ENCODE measurements at regions not wholly inside any gene's neighbourhood (a gene's known extent, or its start where the extent isn't known, plus 50 kb on each side); places are given as distances from the start of the nearest gene placed in this dataset.

DNA sequence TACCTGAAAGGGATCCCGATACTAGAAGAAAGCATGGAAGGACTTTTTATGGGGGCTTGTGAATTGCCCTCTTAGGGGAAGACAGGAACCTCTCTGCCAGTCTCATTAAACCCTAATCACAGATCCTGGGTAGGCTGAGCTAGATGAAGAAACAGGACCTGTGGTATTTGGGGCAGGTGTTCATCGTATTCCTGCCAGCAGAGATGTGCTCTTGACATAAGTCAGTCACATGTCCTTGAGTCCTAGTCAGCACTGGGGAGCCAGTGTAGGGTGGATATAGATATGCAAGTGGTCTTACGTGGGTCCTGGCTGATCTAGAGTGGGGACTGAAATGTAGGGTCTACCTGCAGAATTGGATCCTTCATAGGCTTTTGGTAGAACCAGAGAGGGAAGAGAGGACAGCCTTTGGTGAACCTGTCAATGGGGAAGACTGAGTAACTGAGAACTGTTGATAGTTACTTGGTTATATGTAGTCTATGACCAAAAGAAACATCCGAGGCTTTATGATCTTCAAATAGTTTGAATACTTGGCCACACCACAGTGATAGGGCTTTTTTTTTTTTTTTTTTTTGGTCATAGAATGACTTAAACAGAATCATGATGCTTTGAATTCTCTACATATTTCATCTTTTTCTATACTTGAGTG, 63.5 kb upstream of the WDR1 start:
- peak; percentile 15 for DNase-seq (ENCODE audit: low spot score)

DNA sequence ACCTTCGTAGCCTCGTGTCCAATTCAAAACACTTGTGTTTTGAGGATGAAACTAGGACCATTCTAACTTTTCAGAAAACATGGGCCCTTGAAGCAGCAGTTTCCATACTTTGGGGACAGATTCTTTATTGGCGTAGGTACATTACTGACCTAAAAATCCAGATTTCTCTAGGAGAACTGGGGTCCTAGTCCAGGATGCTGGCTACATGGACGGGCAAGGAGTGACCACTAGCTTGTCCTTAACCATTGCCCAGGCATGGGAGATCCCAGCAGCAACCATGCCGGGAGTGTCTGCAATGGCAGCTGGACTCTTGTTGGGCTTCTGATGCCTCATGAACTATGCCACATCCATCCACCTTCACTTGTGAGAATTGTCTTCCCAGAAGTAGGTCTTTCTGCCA, 62.2 kb upstream of the WDR1 start:
- no peak for DNase-seq (ENCODE audit: low spot score)

DNA sequence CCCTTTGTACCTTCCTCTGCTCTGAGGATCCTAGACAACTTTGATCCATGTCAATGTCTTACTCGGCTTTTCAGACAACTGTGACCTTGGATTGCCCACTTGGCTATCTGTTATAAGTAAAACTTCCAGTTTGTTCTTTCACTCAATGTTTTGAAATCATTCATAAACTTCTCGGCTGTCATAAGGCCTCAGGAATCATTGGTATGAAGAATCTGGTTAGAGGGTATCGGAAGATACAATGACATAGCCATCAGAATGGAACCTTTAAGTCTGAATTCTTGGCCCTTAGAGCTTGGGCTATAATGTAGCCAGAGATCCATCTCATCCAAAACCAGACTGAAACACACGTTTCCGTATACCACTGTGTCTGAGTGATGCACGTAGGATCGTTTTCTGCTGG, 59.0 kb upstream of the WDR1 start:
- DNase-seq (ENCODE audit: low spot score) = no peak

DNA sequence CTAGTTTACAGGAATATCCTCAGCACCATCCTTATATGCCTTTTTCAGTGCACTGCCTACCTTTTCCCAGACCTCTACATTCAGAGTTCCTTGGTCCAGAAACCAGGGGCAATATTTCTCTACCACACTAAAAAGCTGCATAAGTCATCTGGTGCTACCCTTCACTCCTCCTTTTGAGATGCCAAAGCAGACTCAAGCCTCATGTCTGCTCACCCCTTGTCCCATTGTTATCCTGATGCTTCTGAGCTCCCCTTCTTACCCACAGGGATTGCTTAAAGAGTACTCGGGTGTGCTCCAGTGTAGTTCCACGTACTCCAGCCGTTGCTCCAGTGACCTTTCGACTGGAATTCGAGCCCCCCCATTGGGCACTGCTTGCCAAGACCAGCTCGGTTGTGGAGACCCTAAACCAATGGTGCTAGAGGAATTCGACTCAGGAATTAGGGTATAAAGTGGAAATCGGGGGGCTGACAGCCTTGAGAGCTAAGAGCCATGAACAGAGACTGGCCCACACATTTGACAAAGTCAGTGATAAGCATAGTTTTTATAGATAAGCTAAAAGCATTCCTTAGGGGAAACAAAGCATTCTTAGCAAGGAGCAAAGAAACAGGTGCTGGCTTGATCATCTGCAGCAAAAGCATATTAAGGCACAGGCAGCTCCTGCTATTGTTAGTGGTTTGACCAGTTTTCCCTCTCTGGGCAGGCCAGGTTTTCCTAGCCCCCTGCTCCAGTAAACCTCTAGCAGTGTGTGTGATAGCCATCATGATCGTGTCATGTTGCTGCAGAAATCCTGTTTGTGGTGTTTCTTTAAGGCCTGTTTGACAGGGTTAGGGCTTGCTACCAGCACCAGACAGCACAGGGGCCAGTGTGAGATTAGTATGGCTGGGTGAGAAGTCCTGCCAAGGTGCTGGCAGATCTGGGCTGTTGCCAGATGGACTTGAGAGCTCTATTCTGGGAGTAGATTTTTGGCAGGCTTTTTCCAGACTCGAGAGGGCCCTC, 57.5 kb upstream of the WDR1 start:
- peak; percentile 72 for DNase-seq (ENCODE audit: low spot score)

DNA sequence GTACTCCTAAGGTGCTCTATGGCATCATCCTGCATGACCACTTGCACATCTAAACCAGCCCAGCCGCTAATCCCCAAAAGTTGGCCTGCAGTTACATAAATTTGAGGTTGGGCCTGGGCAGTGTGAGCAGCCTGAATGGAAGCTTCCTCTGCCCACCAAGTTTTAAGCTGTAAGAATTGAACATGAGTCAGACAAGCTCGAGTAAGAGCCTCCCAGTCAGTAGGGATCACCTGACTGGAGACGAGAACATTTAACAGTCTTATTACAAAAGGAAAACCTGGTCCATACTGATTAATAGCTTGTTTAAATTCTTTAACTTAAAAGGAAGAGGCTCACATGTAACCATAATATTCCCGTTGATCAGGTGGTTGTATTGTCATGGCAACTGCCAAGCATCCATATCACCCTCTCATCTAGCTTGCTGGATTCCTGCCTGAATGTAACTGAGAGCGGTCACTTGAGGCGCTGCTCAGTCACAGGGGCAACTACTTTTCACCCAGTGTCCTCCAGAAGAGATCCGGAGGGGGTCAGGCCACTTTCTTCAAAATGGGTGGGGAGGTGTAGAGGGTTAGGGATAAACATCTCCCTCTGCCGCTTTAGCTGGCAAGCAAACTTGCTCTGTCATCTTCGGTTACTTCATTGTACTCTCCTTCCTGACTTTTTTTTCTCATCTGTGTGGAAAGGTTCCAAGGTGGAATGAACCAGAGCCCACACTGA, 56.6 kb upstream of the WDR1 start:
- peak; percentile 71 for DNase-seq (ENCODE audit: low spot score)

DNA sequence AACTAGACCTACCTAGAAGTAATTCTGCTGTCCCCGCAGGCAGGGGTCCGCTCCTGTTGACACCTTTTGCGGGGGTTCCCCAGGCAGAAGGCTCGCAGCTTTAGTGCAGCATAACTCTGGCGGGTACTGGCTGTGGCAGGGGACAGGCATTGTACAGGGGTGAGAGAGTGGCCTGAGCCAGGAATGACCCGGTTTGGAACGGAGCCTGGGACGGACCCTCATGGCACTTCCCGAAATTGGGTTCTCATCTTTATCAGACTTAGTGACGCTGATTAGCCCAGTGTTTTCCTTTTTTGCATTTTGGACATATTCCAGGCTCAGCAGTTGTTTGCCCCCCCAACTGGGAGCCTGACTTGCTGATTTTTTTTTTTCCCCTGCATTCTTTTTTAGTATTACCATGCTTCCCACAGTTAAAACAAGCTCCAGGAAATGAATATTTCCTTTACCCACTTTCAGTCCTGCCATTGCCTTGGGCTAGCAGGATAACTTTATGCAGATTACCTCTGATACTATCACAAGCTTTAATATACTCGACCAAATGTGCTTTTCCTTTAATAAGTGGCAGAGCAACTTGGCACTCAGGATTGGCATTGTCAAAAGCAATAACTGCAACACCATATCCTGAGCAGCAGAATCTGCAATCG, 55.8 kb upstream of the WDR1 start:
- DNase-seq (ENCODE audit: low spot score) = no peak

DNA sequence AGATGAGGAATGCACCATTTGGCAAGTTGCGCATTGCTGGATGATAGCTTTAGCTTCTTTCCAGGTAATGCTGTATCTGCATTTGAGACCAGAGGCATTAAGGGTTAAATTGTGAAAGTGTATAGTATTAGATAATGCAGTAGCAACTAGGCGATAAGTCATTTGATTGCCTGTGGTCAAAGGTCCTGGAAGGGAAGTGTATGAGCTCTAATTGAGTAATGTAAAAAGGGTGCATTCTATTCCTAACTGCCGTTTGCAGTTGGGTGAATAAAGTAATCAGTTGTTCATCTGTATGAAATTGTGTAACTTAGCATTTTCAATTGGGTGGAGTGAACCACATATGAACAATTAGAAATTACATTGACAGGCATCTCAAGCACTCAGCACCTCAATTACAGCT, 54.5 kb upstream of the WDR1 start:
- no peak for DNase-seq (ENCODE audit: low spot score)

DNA sequence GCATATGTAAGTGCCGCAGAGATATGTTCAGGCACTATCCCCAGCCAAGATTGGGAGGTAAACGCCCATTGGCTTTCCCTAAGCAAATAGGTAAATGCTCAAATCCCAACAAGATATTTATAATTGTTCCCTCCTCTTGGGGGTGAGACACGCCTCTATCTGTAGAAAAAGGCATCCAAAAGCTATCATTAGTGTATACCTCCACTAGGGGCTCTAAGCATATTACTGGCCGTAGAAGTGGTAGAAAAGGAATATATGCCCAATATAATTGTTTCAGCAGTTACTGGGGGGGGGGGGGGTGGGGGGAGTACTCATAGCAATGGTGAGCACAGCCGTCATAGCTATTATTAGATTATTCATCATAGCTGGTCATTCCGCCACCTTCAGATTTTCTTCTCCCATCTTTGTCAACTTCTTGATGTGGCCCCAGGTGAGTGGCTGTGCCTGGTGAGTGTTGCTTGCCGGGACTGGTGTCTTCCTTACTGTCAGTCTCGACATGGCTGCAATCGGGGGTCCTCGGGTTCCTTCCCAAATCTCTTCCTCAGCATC, 53.3 kb upstream of the WDR1 start:
- no peak for DNase-seq (ENCODE audit: low spot score)

DNA sequence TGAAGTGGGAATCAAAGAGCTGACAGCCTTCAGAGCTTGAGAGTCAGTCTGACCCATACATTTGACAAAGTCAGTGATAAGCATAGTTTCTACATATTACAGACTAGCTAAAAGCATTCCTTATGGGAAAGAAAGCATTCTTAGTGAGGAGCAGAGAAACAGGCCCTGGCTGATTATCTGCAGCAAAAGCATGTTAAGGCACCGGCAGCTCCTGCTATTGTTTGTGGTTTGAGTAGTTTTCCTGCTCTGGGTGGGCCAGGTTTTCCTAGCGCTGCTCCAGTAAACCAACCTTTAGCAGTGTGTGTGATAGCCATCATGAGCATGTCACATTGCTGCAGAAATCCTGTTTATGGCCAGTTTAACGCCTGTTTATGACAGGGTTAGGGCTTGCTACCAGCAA, 51.6 kb upstream of the WDR1 start:
- no peak for DNase-seq (ENCODE audit: low spot score)

DNA sequence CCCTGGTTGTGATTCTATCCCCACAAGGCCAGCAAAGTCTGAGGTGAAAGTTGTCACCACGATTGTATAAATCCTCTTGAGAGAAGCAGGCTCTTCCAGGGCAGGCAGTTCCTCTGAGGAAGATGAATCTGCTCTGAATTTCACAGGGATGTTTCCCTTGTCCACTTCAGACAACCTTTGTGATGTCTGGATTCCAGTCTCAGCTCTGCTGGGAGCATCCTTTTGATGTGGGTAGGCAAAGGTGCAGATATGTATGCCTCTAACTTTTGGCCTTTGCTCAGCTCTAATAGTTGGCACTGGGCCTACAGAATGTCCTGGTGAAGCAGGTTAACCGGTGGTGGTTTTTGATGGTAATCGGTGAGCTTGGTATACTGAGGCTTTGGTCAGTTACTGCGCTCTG, 50.6 kb upstream of the WDR1 start:
- no peak for DNase-seq (ENCODE audit: low spot score)

Measured in hematopoietic multipotent progenitor cell treated with erythropoietin and hydrocortisone succinate and interleukin-3 and kit ligand, for 15 days (in vitro differentiated cells).